Fibroblast of lung (primary cell): ENCODE measurements at regions not wholly inside any gene's neighbourhood (a gene's known extent, or its start where the extent isn't known, plus 50 kb on each side); places are given as distances from the start of the nearest gene placed in this dataset.

Experiments used
- DNase-seq, 2 donors: peaks; one replicate each; pipeline versions ENCODE4 v3.0.0 to v3.0.0-alpha.2; 2010; ENCODE audit warnings: low read depth in 2 of 2
- H2AFZ ChIP-seq: 2 replicates; pipeline ENCODE4 v1.5.1; 2012; ENCODE audit warnings: low read length, control low read depth, inconsistent platforms
- H3K27ac ChIP-seq: 2 replicates; pipeline ENCODE4 v1.5.1; 2011; ENCODE audit warnings: low read length, control low read depth; ENCODE audit not compliant: insufficient read depth
- H3K27me3 ChIP-seq: 2 replicates; pipeline ENCODE4 v1.5.1; 2011; ENCODE audit warnings: mild to moderate bottlenecking, low read length; ENCODE audit not compliant: control insufficient read depth, insufficient read depth
- H3K36me3 ChIP-seq: 2 replicates; pipeline ENCODE4 v1.5.1; 2011; ENCODE audit warnings: low read length; ENCODE audit not compliant: control insufficient read depth, insufficient read depth
- H3K4me1 ChIP-seq: 2 replicates; pipeline ENCODE4 v1.5.1; 2011; ENCODE audit warnings: low read length; ENCODE audit not compliant: control insufficient read depth, insufficient read depth; ENCODE audit errors: extremely low read depth
- H3K4me2 ChIP-seq: 2 replicates; pipeline ENCODE4 v1.5.1; 2011; ENCODE audit warnings: low read length, control low read depth; ENCODE audit not compliant: insufficient read depth; ENCODE audit errors: extremely low read depth
- H3K4me3 ChIP-seq, 4 experiments: fragments of 200-600 bp in 1 of 4; sonication (generic) in 1 of 4; replicated peaks in 1 of 4; 2 replicates each; pipeline ENCODE4 v1.5.1; 2011 to 2016; ENCODE audit warnings: low read length in 4 of 4, low read depth in 3 of 4, mild to moderate bottlenecking in 3 of 4, control low read depth in 2 of 4, inconsistent platforms in 1 of 4, mixed read lengths in 1 of 4; ENCODE audit not compliant: insufficient read depth in 1 of 4; ENCODE audit errors: control extremely low read depth in 1 of 4
- H3K79me2 ChIP-seq: 2 replicates; pipeline ENCODE4 v1.5.1; 2012; ENCODE audit warnings: mild to moderate bottlenecking, low read length, inconsistent platforms; ENCODE audit not compliant: control insufficient read depth, insufficient read depth
- H3K9ac ChIP-seq: 2 replicates; pipeline ENCODE4 v1.5.1; 2011; ENCODE audit warnings: mild to moderate bottlenecking, low read length, control low read depth; ENCODE audit not compliant: insufficient read depth
- H3K9me3 ChIP-seq: 2 replicates; pipeline ENCODE4 v1.5.1; 2012; ENCODE audit warnings: low read depth, low read length; ENCODE audit not compliant: control insufficient read depth, insufficient read depth
- H4K20me1 ChIP-seq: 2 replicates; pipeline ENCODE4 v1.5.1; 2011; ENCODE audit warnings: low read length; ENCODE audit not compliant: control insufficient read depth, insufficient read depth; ENCODE audit errors: extremely low read depth
- EZH2 ChIP-seq: IDR thresholded peaks from 2 replicates; pipeline ENCODE4 v1.5.1; 2012; ENCODE audit warnings: low read length, control low read depth, mild to moderate bottlenecking; ENCODE audit errors: missing control alignments
- TF ChIP-seq, protein P1 (sequence below), 2 donors: IDR thresholded peaks in 1 of 2; conservative IDR thresholded peaks in 1 of 2; 1 replicate in 1 of 2; 2 replicates in 1 of 2; pipeline ENCODE4 v1.5.1; 2011 to 2012; ENCODE audit warnings: low read length in 2 of 2, control low read depth in 1 of 2, inconsistent platforms in 1 of 2, low read depth in 1 of 2, mild to moderate bottlenecking in 1 of 2

GRCh38 chr22:27125539-27125938 lies 468.2 kb downstream of the MIAT start:
- Histone ChIP-seq H3K4me2 (no peak overlapping the region), H2AFZ (no peak overlapping the region)

DNA sequence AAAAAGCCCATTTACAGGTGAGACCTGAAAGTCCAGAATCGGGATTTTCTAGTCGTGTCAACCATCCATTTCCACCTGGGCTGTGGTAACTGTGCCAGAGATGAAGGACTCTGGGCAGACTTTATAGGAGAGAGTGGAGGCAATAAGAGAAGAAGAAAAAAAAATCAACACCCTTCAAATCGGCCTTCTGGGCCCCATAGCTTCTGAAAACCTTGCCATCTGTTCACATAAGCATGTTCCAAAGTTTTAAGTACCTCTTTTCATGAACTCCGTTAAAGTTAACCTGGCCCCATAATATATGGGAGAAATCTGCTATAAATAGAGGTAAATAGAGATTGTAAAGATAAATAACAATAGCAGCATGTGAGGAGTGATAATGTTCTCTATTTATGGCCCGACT lies 470.5 kb downstream of the MIAT start:
- Histone ChIP-seq H3K4me1 (no peaks in the 10 kb centered on the region), H3K9me3 (no peaks in the 10 kb centered on the region), H3K27me3 (no peaks in the 10 kb centered on the region), H3K4me3 (no peak overlapping the region), H4K20me1 (no peaks in the 10 kb centered on the region), H3K79me2 (no peaks in the 10 kb centered on the region), H3K9ac (no peak overlapping the region), H3K4me2 (no peak overlapping the region), H3K36me3 (no peaks in the 10 kb centered on the region), H2AFZ (no peak overlapping the region), H3K27ac (no peak overlapping the region)
- DNase-seq = no peak
- TF ChIP-seq, protein P1, sequence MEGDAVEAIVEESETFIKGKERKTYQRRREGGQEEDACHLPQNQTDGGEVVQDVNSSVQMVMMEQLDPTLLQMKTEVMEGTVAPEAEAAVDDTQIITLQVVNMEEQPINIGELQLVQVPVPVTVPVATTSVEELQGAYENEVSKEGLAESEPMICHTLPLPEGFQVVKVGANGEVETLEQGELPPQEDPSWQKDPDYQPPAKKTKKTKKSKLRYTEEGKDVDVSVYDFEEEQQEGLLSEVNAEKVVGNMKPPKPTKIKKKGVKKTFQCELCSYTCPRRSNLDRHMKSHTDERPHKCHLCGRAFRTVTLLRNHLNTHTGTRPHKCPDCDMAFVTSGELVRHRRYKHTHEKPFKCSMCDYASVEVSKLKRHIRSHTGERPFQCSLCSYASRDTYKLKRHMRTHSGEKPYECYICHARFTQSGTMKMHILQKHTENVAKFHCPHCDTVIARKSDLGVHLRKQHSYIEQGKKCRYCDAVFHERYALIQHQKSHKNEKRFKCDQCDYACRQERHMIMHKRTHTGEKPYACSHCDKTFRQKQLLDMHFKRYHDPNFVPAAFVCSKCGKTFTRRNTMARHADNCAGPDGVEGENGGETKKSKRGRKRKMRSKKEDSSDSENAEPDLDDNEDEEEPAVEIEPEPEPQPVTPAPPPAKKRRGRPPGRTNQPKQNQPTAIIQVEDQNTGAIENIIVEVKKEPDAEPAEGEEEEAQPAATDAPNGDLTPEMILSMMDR (conservative IDR thresholded peaks at IDR 0.05 in 1 of 2, IDR thresholded peaks at IDR 0.05 in 1 of 2; ENCODE audit: low read depth in 1 of 2, low read length in 2 of 2) = no peak

More at GRCh38 chr22:27125539-27125938, 468.2 kb downstream of the MIAT start:
- no peak overlapping the region for H3K9ac ChIP-seq
- no peaks in the 10 kb centered on the region for H3K36me3 ChIP-seq
- peak in 1 of 2 donors; percentile 77 for DNase-seq
- H4K20me1 ChIP-seq = no peaks in the 10 kb centered on the region
- no peaks in the 10 kb centered on the region for H3K4me1 ChIP-seq
- no peak overlapping the region for H3K27ac ChIP-seq
- H3K27me3 ChIP-seq = no peaks in the 10 kb centered on the region
- H3K79me2 ChIP-seq = no peaks in the 10 kb centered on the region
- H3K9me3 ChIP-seq = no peaks in the 10 kb centered on the region
- no peak overlapping the region for H3K4me3 ChIP-seq
- TF ChIP-seq, protein P1 (conservative IDR thresholded peaks at IDR 0.05 in 1 of 2, IDR thresholded peaks at IDR 0.05 in 1 of 2; ENCODE audit: low read depth in 1 of 2, low read length in 2 of 2) = no peak
- no peak for TF ChIP-seq EZH2

GRCh38 chr22:27128461-27129085 lies 471.2 kb downstream of the MIAT start:
- Histone ChIP-seq H4K20me1 (no peaks in the 10 kb centered on the region), H3K27me3 (no peaks in the 10 kb centered on the region), H3K27ac (no peak overlapping the region), H3K36me3 (no peaks in the 10 kb centered on the region), H3K9ac (no peak overlapping the region), H3K4me2 (no peak overlapping the region), H3K79me2 (no peaks in the 10 kb centered on the region), H3K4me1 (no peaks in the 10 kb centered on the region), H3K9me3 (no peaks in the 10 kb centered on the region), H3K4me3 (no peak overlapping the region), H2AFZ (no peak overlapping the region)
- no peak for DNase-seq
- TF ChIP-seq EZH2 = no peak
- TF ChIP-seq, protein P1 (conservative IDR thresholded peaks at IDR 0.05 in 1 of 2, IDR thresholded peaks at IDR 0.05 in 1 of 2; ENCODE audit: low read depth in 1 of 2, low read length in 2 of 2) = no peak
